Inflammatory macrophage (primary cell): ENCODE measurements at regions not wholly inside any gene's neighbourhood (a gene's known extent, or its start where the extent isn't known, plus 50 kb on each side); places are given as distances from the start of the nearest gene placed in this dataset.

Experiments used
- DNase-seq, 2 donors: peaks; one replicate each; pipeline ENCODE4 v3.0.0-alpha.2; 2020 to 2022

DNA sequence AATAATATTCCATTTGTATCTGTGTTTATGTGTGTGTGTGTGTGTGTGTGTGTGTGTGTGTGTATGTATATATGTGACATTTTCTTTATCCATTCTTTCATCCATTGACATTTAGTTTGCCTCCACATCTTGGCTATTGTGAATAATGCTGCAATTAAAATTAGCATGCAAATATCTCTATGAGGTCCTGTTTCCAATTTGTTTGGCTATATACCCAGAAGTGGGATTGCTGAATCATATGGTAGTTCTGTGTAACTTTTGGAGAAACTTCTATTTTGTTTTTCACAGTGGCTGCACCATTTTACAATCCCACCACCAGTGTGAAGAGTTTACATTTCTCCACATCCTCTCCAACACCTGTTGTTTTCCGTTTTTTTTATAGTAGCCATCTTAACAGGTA, 53.1 kb downstream of the CH25H start:
- no peak for DNase-seq

DNA sequence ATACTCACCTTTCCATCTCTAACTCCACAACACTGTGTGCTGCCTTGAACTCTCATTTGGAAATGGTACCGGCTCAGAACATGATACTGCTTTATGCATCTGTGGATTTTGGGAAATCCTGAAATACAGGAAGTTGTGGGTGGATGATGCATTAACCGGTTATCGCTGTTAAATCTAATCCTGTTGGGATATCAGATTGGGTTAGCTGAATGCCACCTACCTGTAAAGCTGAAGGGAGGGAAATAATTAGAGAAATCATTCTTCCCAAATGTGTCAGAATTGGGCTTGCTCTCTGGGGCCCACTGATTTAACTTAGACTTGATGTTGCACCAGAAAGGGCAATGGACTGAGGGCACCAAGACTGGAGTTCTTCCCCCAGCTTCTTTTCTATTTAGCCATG, 54.0 kb downstream of the CH25H start:
- peak in 1 of 2 donors; percentile 16 for DNase-seq

GRCh38 chr10:89151857-89152256, 55.3 kb downstream of the CH25H start:
- DNase-seq, result no peak

DNA sequence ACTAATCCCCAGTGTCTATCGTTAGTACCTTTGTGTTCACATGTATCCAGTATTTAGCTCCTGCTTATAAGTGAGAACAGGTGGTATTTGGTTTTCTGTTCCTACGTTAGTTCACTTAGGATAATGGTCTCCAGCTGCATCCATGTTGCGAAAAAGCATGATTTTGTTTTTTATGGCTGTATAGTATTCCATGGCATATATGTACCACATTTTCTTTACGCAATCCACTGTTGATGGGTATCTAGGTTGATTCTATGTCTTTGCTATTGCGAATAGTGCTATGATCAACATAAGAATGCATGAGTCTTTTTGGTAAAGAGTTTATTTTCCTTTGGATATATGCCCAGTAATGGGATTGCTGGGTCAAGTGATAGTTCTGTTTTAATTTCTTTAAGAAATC, 59.1 kb downstream of the CH25H start:
- DNase-seq, result no peak

GRCh38 chr10:89147256-89147655, 59.9 kb downstream of the CH25H start:
- DNase-seq, result no peak

GRCh38 chr10:89144836-89145235, 62.3 kb downstream of the CH25H start:
- no peak for DNase-seq

DNA sequence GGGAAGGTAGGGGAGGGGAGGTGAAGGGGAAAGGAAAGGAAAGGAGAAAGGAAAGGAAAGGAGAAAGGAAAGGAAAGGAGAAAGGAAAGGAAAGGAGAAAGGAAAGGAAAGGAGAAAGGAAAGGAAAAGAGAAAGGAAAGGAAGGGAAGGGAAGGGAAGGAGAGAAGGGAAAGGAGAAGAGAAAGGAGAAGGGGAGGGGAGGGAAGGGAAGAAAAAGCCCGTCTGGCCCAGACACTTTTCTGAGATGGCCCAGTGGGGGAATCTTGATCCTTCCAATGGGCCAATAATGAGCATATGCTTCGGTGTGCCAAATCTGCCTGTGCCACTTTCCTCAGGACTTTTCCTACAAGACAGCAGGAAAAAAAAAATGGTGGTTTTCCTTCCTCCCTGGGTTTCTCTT, 64.5 kb downstream of the CH25H start:
- DNase-seq, result no peak

- DNase-seq, result no peak
Measured at GRCh38 chr10:89138755-89139490, 68.2 kb downstream of the CH25H start.

DNA sequence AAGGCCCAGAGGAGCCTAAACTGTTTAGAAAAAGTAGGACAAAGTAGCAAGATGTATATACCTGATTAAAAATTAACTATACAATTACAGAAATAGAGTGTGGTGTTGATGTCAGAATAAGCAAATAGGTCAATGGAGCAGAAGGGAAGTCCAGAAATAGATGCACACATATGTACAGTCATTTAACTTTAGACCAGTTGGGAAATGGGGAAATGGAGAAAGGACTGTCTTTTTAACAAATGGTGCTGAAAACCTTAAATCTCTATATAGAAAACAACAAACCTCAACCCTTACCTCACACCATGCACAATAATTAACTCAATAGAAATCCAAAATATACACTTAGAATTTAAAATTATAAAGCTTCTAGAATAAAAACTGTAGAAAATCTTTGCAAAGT, 72.2 kb downstream of the CH25H start:
- peak; percentile 56 to 72 for DNase-seq

DNA sequence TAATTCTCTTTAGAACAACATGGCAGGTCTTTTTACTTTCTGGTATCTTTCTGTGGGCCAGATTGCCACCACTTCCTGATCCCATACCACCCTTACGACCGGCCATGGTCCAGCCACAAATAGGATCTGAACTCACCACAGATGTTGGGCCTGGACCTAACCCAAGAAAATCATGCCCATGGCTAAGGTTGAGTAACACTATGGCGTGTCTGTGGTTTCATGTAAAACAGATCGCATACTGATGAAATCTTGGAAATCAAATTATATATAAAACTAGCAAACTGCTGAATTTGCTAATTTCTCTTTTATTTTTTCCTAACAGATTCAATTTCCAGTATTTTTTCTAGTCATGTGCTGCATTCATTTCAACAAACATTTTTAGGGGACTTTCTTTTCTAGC, 77.2 kb downstream of the CH25H start:
- peak; percentile 89 to 92 for DNase-seq

GRCh38 chr10:89122433-89123051, 84.6 kb downstream of the CH25H start:
- peak; percentile 89 for DNase-seq

GRCh38 chr10:89121764-89122020, 85.4 kb downstream of the CH25H start:
- peak in 1 of 2 donors; percentile 50 for DNase-seq

DNA sequence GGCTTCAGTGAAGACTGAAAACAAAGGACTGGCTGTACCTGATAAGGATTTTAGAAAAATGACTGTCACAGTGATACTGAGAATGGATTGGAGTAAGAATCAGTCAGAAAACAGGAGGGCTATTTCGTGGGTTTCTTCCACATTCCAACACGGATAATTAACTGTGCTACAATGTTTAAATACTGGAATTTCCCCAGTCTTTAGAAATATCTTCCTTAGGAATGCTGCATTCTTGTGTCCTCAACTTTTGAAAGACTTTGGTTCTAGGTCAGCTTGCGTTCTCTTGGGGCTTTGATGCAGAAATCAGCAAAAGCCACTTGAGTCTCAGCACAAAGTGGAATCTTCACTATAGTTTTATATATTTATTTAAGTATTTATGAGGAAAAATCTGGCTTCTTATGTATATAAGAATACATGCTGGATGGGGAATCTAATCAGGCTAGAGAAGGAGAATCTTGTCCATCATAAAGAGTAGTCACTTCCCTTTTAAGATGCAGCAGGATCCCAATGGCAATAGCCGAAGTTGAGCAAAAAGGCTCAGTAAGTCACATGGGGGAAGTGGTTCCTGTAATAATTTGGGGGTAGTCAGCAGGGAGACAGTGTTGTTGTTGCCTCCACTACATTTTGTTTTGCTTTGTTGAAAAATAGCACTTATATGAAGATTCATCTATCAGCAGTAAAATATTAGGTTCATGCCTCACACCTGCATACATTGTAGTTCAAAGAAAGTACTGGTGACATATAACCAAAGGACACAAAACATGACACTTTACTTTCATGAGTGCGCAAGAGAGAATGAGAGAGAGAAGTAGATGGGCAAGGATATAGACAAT, 86.0 kb downstream of the CH25H start:
- peak; percentile 86 to 87 for DNase-seq

- DNase-seq, result no peak
Measured at GRCh38 chr10:89119651-89120050, 87.5 kb downstream of the CH25H start.

DNA sequence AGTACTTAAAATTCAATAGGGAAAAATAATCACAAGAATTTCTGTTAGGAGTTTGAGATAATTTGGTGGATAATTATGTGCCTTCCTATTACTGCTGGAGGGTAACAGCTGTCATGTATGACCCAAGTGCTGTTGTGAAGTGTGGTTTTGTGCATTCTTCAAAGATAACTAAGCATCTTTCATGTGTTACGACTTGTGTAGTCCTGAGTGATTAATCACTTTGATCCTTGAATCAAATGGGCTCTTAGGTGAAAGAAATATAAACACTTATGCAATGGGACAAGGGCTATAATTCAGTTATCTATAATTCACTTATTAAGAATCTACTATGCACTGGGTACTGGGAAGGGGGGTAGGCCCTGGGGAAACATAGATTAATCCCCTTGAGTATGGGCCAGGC, 89.0 kb downstream of the CH25H start:
- no peak for DNase-seq

GRCh38 chr10:89115876-89116627, 91.1 kb downstream of the CH25H start:
- peak; percentile 59 to 80 for DNase-seq

- DNase-seq, result no peak
Measured at GRCh38 chr10:89114846-89115625, 92.1 kb downstream of the CH25H start.

DNA sequence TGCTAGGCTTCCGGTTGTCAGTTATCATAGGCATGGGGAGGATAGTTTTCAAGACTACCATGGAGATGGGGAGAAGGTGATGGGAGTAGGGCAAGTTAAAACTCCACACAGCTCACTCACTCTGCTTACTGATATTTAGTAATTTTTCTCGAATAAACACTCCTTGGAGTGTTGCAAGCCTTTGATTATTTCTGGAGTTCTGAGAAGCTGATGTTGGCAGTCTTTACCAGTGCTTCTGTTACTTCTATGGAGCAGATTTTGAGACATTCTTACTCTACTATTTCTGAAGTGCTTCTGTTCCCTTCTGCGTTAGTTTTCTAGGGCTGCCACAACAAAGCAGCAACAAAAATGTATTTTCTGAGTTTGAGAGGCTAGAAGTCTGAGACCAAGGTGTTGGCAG, 104.4 kb downstream of the CH25H start:
- DNase-seq, result no peak

GRCh38 chr10:89101943-89102342, 105.2 kb downstream of the CH25H start:
- DNase-seq, result no peak

GRCh38 chr10:89100680-89101079, 106.4 kb downstream of the CH25H start:
- no peak for DNase-seq

DNA sequence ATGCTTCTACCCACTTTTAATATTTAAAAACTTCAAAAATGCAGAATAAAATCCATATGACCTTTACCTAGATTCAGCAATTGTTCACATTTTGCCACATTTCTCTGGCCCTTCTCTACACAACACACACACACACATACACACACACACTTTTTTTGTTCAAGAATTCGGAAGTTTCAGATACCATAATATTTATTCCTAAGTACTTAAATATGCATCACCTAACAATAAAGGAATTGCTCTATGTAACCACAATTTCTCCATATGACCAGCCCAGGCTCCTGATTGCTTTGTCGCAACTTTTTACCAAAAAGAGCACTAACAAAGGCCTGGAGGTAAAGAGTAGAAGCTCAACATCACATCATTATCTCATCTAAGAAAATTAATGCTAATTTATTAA, 106.6 kb downstream of the FAS start:
- DNase-seq, result no peak

GRCh38 chr10:89095701-89096391, 105.2 kb downstream of the FAS start:
- DNase-seq, result no peak
